HUDEP-2 (cell line): ENCODE measurements at regions not wholly inside any gene's neighbourhood (a gene's known extent, or its start where the extent isn't known, plus 50 kb on each side); places are given as distances from the start of the nearest gene placed in this dataset.

Experiments used
- DNase-seq, 76 experiments: peaks; one replicate each; lab custom pipeline; 2025; ENCODE audit not compliant: unreplicated experiment in 76 of 76; lab: John Stamatoyannopoulos, UW

DNA sequence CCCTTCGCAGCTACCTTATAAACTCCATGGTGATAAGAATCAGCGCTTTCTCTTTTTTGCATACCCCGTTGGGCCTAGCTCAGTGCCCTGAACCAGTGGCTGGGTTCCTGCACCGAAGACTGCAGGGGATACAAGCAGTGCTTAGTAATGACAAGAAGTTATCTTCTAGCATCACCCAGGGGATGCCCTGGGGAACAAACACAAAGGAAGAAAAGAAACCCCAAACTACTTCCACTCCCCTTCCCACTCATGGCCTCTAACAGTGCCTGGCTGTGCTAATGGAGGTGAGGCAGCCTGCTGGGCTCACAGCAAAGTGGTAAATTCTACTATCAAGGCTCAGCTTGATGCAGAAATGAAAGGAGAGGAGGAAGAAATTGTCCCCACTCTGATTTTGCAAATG lies 314.7 kb downstream of the TXNL1 start:
- no peak for DNase-seq

DNA sequence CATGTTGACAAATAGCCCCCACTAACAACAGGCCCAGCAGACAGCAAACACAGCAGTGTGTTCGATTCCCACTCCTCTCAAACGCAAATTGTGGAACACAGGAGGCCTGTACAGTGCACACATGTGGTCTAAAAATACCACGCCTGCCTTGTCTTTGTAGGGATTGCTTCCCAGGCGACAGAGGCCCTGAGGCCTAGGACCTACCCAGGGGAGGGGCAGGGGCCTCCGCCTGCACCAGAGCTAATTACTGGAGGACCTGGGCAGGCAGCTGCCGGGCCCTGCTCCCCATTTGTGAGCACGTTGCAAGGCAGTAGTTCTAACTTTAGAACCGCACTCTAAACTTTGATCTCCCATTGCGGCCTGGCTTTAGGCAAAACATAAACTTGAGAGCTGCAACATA lies 316.0 kb downstream of the TXNL1 start:
- DNase-seq, result no peak

DNA sequence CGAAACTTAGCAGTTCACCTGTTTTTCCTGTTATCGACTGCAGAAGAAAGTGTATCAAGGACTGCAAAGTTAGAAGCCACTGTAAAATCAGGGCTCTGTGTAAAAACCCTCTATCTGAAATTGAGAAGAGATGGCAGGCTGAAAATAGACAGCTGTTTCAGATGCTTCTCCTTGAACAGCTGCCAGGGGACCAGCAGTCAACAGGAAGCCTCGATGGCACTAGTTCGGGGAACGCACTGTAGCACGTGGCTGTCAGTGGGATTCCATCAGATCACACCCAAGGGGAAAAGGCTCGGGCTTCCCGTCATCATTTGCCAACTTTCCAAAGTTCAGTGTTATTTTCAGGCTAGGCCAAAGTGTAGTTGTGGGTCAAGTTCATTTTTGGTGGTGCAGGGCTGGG lies 316.9 kb downstream of the TXNL1 start:
- no peak for DNase-seq

DNA sequence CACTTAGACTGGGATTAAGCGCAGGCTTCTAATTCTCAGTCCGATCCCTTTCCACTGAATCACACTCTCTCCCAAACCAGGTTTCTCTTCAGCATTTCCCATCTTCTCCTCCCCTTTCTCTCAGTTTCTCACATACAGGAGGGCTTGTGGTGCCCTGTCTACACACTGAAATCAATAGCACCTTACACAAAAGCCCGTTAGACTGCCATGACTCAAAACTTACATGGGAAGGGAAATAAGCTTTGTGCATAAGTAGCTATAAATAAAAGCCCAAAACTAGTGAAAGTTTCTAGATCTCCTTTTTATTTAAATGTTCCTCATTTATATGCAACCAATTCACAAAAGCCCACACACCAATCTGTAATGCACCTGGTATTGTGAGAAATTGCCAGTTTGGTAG lies 318.4 kb downstream of the TXNL1 start:
- no peak for DNase-seq

DNA sequence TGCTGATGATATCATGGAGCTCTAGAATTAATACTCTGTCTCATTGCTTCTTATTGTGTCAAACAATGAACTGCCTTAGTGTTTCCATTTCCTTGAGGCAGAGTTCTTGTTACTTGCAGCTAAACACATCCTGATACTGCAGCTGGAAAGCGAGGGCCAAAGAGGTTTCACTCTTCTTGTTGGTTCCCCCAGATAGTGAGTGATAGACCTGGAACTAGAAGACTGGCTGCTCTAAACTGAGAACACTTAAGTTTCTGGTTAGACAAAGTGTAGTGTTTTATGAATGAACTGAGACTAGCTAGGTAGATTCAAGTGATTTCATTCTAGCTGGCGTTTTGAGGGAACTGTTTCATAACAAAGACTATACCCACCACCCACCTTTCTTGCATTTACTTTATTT lies 321.7 kb downstream of the TXNL1 start:
- no peak for DNase-seq

DNA sequence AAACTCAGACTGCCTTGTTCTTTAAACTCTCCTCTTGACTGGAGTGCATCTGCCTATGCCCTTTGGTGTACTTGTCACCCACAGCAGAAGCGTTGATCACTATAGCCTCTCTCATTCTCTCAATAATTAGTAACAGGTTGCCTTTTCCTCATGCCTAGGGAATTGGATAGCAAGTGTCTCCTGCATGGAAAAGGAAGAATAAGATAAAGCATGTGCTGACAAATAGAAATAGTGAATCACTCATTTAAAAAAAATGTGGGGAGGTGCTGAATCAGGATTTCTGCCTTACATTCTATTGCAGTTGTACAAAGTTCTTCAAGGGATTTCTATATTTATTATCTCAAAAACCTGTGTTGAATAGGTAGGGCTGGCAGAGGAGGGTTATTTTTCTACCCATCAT lies 323.0 kb downstream of the TXNL1 start:
- no peak for DNase-seq

DNA sequence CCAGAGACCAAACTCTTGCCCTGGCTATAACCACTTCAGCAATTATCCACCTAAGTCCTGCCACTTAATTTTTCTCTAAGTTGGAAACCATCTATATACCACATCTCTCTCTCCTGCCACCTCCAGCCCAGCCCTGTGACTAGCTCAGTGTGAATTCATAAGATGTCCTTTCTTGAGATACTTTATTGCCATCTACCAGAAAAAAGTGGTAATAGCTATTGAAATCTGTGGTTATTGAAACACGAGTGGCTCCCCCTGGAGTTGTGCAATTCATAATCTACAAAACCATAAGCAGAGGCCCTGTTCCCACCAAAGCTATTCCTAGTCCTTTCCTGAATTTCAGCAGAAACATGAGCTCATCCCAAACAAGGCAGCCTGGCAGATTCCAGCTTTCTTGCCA lies 324.0 kb downstream of the TXNL1 start:
- no peak for DNase-seq

DNA sequence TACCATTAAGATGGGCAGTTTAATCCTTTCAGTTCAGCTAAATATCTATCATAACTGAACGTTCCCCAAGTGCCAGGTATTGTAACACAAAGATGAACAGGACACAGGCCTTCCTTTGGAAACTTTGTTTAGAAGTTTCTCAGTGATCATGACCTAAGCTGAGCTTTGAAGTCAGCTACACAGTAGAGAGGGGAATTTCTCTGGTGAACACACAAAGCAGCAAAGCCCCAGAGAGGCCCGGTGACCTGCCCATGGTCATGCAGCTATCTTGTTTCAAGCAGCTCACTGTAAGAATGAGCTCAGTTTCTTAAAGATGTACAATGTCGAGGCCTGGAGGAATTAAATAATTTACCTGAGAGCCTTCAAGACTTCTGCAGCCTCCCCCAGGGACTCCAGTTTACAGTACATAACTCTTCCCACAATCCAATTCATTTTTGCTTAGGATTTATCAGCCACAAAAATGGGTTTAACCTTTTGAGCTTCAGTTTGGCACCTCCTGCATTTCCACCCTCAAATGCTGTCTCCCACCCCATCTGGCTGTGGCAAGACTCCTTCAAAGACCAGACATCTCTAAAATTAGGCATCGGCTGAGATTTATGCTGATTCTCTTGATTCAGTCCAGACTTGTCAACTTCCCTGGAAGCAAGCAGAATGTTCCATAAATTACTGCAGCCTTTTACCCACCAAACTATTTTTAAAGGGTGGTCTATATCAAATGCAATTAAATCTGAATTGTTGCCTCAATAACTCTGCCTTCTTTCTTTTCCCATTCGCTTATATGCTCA lies 325.6 kb downstream of the TXNL1 start:
- DNase-seq, result no peak

DNA sequence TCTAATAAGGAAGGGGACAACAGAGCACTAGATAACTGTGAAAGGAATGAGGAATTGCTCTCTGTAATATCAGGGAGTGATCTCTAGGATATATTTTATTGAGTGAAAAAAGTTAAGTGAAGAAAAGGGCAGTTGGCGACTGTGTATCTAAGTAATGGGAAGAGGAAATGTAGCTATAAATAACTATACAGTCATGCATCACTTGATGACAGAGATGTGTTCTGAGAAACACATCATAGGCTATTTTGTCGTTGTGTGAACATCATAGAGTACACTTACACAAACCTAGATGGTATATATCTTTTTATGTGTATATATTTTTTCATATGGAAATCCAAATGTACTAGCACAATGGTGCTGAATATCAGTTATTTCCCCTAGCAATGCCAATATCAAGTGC lies 329.3 kb downstream of the TXNL1 start:
- no peak for DNase-seq

DNA sequence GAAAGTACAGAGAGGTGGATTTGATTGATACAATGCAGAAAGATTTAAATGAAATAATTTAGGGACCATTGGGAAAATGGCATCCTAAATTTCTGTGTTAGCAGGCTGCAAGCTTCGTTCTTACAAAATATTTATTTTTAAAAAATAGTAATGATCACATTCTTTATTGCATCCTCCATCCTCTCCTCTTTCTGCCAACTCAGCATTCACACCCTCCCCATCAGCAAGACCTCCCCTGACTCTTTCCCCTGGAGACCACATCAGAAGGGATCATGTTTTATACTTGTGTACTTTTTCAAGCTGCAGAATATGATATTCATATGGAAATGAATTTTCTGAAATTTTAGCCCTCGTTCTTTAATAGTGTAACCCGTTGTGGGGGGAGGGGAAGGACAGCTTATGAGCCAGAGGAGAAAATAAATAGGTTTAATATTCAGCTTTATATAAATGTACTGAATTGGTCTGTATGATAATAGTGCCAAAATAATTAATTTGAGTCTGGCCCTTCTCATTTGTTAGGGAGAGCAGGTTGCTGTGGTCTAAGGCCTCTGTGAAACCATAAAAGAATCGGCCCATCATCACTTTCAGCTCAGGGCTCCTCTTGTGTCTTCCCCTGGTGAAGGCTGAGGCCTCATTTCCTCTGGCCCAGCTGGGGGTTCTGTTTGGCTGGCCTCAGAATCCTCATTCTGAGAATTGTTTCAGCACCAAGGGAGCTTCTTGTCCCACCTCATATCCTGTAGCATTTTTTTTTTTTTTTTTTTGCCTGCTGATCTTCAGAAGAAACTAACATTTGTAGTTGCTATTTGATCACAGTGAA lies 330.8 kb downstream of the TXNL1 start:
- no peak for DNase-seq

DNA sequence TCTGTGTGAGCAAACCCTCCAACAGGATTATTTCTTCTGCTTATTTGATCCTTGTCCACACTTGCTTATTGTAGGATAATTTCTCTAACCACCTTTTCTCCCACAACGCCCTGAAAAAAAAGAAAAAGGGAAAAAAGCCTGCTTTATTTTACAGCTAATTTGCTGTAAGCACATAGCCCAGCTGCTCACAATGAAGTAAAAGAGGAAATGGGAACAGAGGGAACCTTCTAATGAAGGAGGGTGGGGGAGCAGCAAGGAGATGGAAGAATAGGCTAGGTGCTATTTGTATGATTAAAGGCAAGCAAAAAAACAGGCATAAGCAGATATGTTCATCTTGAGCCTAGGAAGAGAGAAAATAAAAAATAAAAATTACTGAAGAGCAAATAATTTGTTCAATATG lies 331.6 kb downstream of the TXNL1 start:
- no peak for DNase-seq

DNA sequence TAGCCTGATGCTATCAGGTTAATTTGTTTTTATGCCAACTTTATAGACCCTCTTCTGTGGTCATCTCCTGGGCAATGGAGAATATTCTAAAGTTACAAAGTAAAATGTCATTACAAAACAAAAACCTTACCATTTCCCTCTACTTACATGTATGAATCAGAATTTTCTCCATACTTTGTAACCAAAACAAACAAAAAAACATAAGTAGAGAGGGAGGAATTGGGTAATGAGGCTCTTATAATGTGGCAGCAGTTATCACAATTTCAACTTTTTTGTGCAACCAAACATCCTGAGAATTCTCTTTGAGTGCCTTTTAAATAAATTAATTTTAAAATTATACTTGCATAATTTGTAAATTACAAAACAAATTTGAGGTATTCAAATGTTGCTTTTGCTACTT lies 332.8 kb downstream of the TXNL1 start:
- DNase-seq, result no peak

DNA sequence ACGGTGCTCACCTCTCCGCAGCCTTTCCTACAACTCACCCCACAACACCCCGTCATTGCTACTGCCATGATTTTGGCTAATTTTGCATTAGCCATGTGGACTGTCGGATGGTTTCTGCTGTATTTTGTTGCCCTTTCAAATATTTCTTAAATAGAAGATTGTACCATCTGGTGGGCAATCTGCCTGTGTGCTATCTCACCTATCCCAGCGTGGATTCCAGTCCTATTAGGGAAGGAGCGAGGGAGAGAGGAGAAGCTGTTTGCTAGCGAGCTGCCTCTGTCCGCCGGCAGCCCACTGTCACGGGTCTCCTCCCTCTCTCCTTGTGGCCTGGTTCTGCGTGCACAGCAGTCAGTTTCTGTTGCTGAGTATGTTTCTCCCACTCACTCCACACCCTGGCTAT lies 336.2 kb downstream of the TXNL1 start:
- DNase-seq, result no peak

DNA sequence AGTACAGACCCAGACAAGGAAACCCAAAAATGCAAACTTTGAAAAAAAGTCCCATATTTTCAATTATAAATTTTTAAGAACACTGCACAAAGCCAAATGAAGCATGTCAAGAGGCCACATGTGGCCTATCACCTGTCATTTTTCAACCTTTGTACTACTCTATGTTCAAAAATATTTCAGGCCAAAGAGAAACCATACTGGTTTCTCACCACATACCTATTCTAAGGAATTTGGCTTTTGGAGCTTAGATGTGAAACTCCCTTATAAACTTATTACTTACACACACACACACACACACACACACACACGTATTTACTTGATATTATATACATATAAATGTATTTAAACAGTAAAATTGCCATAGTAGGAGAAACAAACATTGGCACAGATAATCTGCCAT lies 338.7 kb downstream of the TXNL1 start:
- DNase-seq, result no peak

DNA sequence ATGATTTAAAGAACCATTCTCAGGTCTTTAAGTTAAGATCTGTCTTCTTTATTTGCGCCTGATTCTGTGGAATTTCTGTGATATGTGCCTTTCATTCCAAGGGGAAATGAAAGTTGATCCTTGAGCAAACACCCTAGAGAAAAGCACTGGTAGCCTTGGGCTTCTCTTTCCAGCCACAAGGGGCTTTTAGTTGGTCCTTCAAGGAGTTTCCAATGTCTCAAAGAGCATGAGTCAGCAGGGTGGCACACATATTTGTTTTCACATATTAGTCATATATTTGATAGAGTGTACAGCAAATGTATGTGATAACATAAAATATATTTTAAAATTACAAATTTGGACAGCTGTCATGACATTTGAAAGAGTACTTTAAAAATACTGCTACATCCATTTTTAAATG lies 339.5 kb downstream of the TXNL1 start:
- DNase-seq, result peak in 2 of 76 experiments; percentile 2 to 31

DNA sequence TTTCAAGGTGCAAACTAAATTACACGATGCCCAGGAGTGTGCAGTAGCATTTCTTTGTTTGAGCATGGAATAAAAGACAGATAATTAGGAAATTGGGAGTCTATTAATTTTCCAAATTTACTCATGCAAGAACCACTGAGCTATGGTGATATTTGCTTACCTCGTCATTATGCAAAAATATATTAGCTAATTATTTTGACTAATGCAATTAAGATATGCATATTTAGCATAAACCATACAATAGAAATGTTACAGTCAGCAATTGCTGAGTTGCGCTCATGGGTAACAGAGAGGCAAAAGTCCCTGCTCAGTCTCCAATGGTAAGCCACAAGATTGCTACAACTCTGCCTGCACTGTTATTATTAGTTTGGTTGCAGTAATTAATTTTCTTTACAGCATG lies 342.0 kb downstream of the TXNL1 start:
- no peak for DNase-seq

DNA sequence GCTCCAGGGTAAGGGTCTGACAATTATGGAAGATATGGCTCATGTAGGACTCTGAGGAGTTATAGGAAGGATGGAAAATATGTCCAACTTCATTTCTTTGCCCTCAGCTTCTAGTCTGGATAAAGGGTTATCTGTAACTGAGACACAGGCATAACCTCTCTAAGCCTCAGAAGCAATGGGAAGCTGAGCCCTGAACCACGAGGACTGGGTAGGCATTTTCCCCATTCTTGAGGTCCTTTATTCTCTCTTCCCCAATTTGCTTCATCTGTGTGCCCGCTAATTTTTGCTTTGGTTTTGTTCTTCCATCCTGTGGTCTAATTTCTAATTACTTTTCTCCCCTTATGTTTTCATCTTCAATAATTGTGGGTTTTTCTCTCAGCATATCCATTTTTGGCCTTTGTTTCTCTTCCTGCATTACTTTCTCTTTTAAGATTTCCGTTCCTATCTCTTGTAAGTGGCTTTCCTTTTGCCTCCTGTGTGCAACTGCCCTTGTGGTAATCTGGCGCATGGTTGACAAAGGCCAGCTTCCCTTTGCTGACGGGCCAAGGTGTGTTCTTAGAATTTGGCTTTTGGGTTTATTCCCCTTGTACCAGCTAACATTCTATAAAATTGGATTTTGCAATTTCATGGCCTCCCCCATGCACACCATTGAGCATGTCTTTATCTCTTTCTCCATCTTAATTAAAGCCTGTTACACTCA lies 343.8 kb downstream of the TXNL1 start:
- DNase-seq, result no peak

DNA sequence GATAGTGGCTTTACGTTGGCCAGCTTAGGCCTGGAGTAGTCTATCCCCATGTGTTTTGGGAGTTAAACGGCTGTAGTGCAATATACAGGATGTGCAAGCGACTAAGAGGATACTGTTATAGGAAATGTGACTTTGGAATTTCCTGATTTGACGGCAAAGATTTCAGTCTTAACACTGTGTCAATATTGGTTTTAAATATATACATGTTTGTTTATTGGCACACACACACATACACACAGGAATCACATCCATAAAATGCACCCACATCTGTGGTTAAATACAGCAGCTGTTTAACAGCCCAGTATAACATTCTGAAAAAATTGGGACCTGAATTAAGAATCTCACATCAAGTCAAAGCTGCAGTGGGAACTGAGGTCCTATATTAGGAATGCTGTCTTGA lies 347.1 kb downstream of the TXNL1 start:
- DNase-seq, result no peak

DNA sequence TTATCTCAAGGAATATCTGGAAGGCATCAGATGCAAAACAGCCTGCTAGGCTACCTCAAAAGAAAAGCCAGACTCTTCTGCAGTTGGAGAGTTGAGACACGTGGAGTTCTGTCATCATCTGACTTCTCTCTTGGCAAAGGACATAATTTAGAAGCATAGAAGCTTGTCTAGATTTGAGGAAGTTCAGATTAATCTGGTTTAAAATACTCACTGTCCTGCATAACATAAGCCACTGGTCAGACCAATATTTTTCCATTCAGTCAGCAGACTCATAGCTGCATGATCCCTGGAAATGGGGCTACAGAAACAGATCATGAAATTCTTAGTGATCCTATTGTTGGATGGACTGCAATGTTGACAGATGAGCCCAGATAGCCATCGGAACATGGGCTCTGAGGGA lies 349.0 kb downstream of the TXNL1 start:
- DNase-seq, result no peak

DNA sequence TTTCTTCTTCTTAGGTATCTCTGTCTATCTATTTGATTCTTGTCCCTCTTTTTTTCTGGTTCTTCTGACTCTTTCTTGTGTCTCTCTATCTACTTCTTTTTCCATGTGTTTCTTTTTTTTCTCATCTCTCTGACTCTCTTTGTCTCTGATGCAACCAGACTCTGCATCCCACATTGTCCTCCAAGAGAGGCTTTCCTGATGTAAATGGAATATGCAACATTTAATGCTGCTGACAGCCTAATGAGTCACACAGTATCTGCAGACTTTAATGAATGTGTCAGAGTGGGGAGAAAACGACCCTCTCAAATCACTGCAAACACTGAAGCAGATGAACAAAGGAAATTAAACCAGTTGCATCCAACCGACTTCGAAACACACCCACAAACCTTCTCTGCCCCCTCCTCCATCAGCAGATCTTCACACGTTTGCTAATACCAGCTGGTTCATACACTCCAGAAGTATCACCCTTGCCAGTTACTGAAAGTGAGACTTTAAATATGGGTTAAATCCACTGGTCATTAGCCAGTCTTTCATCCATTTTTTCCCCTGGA lies 351.5 kb downstream of the TXNL1 start:
- no peak for DNase-seq

DNA sequence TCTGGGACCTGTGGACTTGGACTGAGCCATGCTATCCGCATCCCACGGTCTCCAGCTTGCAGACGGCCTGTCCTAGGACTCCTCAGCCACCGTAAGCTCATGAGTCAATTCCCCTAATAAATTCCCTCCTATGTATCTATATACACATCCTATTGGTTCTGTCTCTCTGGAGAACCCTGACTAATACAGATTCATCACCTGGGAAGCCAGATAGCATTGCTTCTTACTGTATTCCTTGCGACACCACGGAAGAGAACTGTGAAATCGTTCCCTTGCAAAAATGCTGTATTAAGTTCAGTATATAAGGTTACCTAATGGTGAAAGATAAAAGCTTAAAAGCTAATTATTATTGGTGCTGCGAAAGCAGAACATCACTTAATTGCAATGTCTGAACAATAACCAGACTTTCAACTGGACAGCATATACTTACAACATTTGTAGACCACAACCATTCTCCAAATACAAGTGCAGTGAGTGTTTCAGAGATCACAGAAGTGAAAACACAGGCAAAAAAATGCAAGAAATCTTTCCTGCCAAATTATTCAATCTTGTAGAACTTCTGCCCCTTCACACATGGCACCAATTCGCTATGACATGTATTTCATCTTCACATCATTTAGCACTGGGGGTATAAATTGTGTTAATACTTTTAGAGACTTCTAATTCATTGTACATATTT lies 352.9 kb downstream of the TXNL1 start:
- DNase-seq, result no peak
